CD4-positive, alpha-beta T cell (primary cell): ENCODE measurements at regions not wholly inside any gene's neighbourhood (a gene's known extent, or its start where the extent isn't known, plus 50 kb on each side); places are given as distances from the start of the nearest gene placed in this dataset.
A peak's percentile ranks its signal among the peaks of the same experiment; 100 is the strongest.

ENCODE experiments used
- ATAC-seq: fragments of 200-7000 bp; cut with Tn5 transposase; one replicate; pipeline ENCODE4 v1.10.0; 2022; ENCODE audit warnings: mild to moderate bottlenecking; ENCODE audit not compliant: poor library complexity
- CTCF ChIA-PET: fragments of 350-600 bp; sonication (Branson Sonifier 250); formaldehyde crosslinking; loops from one replicate; lab custom pipeline; 2021; ENCODE audit warnings: antibody characterized with exemption, inconsistent platforms; lab: Charles Lee
- POLR2A ChIA-PET: fragments of 350-600 bp; sonication (Branson Sonifier 250); formaldehyde crosslinking; loops from one replicate; lab custom pipeline; 2021; ENCODE audit warnings: antibody characterized with exemption, inconsistent platforms; lab: Charles Lee
- DNase-seq, 14 experiments: peaks; one replicate each; pipeline ENCODE4 v3.0.0-alpha.2; 2013 to 2020; ENCODE audit warnings: mixed read lengths in 2 of 14
- H3K27ac ChIP-seq, 2 donors: one replicate each; pipeline versions ENCODE4 v1.5.1 to v1.7.0; 2013; ENCODE audit warnings: low read length in 2 of 2, low read depth in 1 of 2, mild to moderate bottlenecking in 1 of 2
- H3K27me3 ChIP-seq, 2 experiments: 1 replicate in 1 of 2; 2 replicates in 1 of 2; pipeline versions ENCODE4 v1.6.1 to v1.7.0; 2013; ENCODE audit warnings: low read length in 2 of 2, control low read depth in 1 of 2, mild to moderate bottlenecking in 1 of 2, moderate library complexity in 1 of 2; ENCODE audit not compliant: insufficient read depth in 2 of 2, control insufficient read depth in 1 of 2
- H3K36me3 ChIP-seq: one replicate; pipeline ENCODE4 v1.6.1; 2013; ENCODE audit warnings: low read length, control low read depth; ENCODE audit not compliant: insufficient read depth
- H3K4me1 ChIP-seq: one replicate; pipeline ENCODE4 v1.6.1; 2013; ENCODE audit warnings: low read length, control low read depth; ENCODE audit not compliant: insufficient read depth
- H3K4me3 ChIP-seq: one replicate; pipeline ENCODE4 v1.5.1; 2013; ENCODE audit warnings: mild to moderate bottlenecking, low read length, moderate library complexity
- H3K9me3 ChIP-seq, 2 experiments: 1 replicate in 1 of 2; 2 replicates in 1 of 2; pipeline versions ENCODE4 v1.6.1 to v1.7.0; 2013; ENCODE audit warnings: low read length in 2 of 2, mild to moderate bottlenecking in 2 of 2, control low read depth in 1 of 2, moderate library complexity in 1 of 2; ENCODE audit not compliant: control insufficient read depth in 1 of 2, insufficient read depth in 1 of 2
- H3K27ac Mint-ChIP-seq: one replicate; pipeline ENCODE4 v1.8.0; 2020; ENCODE audit warnings: mixed read lengths
- H3K27me3 Mint-ChIP-seq: one replicate; pipeline ENCODE4 v1.8.0; 2021; ENCODE audit warnings: mixed read lengths
- H3K36me3 Mint-ChIP-seq: one replicate; pipeline ENCODE4 v1.8.0; 2021; ENCODE audit warnings: low read depth, mixed read lengths
- H3K4me1 Mint-ChIP-seq: one replicate; pipeline ENCODE4 v1.8.0; 2021; ENCODE audit warnings: low read depth, mixed read lengths
- H3K4me3 Mint-ChIP-seq: one replicate; pipeline ENCODE4 v1.8.0; 2020; ENCODE audit warnings: mild to moderate bottlenecking, mixed read lengths
- H3K9me3 Mint-ChIP-seq: one replicate; pipeline ENCODE4 v1.8.0; 2020; ENCODE audit warnings: mixed read lengths
- CTCF ChIP-seq: fragments of 200-600 bp; IDR thresholded peaks from one replicate; pipeline ENCODE4 v1.8.0; 2022; ENCODE audit warnings: antibody characterized with exemption, mild to moderate bottlenecking
- intact Hi-C, 2 experiments: fragments of 100-400 bp; cut with DNase I in 1 of 2; cut with micrococcal nuclease in 1 of 2; formaldehyde crosslinking; loops; one replicate each; pipeline versions ENCODE4 v1.15.1 to v1.9.0; 2023 to 2025; cut with DNase I, micrococcal nuclease

- Mint-ChIP-seq H3K27ac (no peak overlapping the region), H3K4me1 (no peaks in the 10 kb centered on the region), H3K36me3 (no peaks in the 10 kb centered on the region), H3K4me3 (no peak overlapping the region), H3K27me3 (peaks cover 64% of the 10 kb centered on the region), H3K9me3 (peaks cover 11% of the 10 kb centered on the region)
- ChIA-PET POLR2A (no interaction called here), CTCF (no interaction called here)
- Histone ChIP-seq H3K36me3 (no peaks in the 10 kb centered on the region), H3K9me3 (peaks cover 0 to 27% of the 10 kb centered on the region in 2 experiments), H3K27me3 (peaks cover 43 to 44% of the 10 kb centered on the region in 2 experiments), H3K27ac (no peak overlapping the region), H3K4me1 (peaks cover 3% of the 10 kb centered on the region), H3K4me3 (no peak overlapping the region)
- TF ChIP-seq CTCF = no peak
- peak; percentile 9 to 64 (median 36) for DNase-seq
- intact Hi-C loops = no loop called here
- peak; percentile 61 for ATAC-seq
Measured at GRCh38 chr3:14598143-14598569, 53.4 kb upstream of the CCDC174 start.

DNA sequence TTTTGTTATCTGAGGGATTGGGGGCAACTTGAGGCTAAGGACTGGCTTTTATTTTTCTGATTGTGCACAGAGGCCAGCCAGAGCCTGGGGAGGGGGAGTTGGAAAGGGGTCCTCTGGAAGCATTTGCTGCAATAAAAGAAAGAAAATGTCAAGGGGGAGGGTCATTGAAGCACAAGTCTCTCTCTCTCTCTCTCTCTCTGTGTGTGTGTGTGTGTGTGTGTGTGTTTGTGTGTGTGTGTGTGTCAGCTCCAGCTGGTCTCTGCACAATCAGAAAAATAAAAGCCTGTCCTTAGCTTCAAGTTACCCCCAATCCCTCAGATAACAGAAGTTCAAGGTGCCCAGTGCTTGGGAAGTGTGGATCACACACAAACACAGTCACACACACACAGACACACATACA is 52.1 kb upstream of the CCDC174 start:
- H3K4me3 ChIP-seq = no peak overlapping the region
- POLR2A ChIA-PET = no interaction called here
- no peak overlapping the region for H3K27ac Mint-ChIP-seq
- peaks cover 11% of the 10 kb centered on the region for H3K9me3 Mint-ChIP-seq
- H3K4me1 ChIP-seq = peaks cover 3% of the 10 kb centered on the region
- no peaks in the 10 kb centered on the region for H3K36me3 Mint-ChIP-seq
- peaks cover 0 to 21% of the 10 kb centered on the region in 2 experiments for H3K9me3 ChIP-seq
- H3K27me3 ChIP-seq = peaks cover 56 to 57% of the 10 kb centered on the region in 2 experiments
- ATAC-seq (no peak), DNase-seq (no peak)
- H3K27me3 Mint-ChIP-seq = peaks cover 72% of the 10 kb centered on the region
- no peak for TF ChIP-seq CTCF
- CTCF ChIA-PET = no interaction called here
- no peak overlapping the region for H3K27ac ChIP-seq
- H3K36me3 ChIP-seq = no peaks in the 10 kb centered on the region
- no peaks in the 10 kb centered on the region for H3K4me1 Mint-ChIP-seq
- no peak overlapping the region for H3K4me3 Mint-ChIP-seq
- intact Hi-C loops = no loop called here

GRCh38 chr3:14600075-14600474 is 51.5 kb upstream of the CCDC174 start:
- no peaks in the 10 kb centered on the region for H3K36me3 ChIP-seq
- Mint-ChIP-seq H3K36me3 (no peaks in the 10 kb centered on the region), H3K4me3 (no peak overlapping the region), H3K9me3 (peaks cover 11% of the 10 kb centered on the region), H3K27me3 (peaks cover 78% of the 10 kb centered on the region), H3K4me1 (no peaks in the 10 kb centered on the region), H3K27ac (no peak overlapping the region)
- H3K4me3 ChIP-seq = no peak overlapping the region
- ChIA-PET POLR2A (no interaction called here), CTCF (no interaction called here)
- H3K27me3 ChIP-seq = peaks cover 62 to 63% of the 10 kb centered on the region in 2 experiments
- ATAC-seq = no peak
- H3K27ac ChIP-seq = no peak overlapping the region
- no peak for TF ChIP-seq CTCF
- DNase-seq = no peak
- peaks cover 0 to 21% of the 10 kb centered on the region in 2 experiments for H3K9me3 ChIP-seq
- intact Hi-C loops = no loop called here
- H3K4me1 ChIP-seq = peaks cover 3% of the 10 kb centered on the region
